ENCODE measurements at regions not wholly inside any gene's neighbourhood (a gene's known extent, or its start where the extent isn't known, plus 50 kb on each side); places are given as distances from the start of the nearest gene placed in this dataset.
"Not testable (repeated sequence)": the region's sequence is repeated elsewhere in the genome, so short reads cannot be mapped to it uniquely, and the experiment has no call there.

- TF ChIP-seq, protein P1, sequence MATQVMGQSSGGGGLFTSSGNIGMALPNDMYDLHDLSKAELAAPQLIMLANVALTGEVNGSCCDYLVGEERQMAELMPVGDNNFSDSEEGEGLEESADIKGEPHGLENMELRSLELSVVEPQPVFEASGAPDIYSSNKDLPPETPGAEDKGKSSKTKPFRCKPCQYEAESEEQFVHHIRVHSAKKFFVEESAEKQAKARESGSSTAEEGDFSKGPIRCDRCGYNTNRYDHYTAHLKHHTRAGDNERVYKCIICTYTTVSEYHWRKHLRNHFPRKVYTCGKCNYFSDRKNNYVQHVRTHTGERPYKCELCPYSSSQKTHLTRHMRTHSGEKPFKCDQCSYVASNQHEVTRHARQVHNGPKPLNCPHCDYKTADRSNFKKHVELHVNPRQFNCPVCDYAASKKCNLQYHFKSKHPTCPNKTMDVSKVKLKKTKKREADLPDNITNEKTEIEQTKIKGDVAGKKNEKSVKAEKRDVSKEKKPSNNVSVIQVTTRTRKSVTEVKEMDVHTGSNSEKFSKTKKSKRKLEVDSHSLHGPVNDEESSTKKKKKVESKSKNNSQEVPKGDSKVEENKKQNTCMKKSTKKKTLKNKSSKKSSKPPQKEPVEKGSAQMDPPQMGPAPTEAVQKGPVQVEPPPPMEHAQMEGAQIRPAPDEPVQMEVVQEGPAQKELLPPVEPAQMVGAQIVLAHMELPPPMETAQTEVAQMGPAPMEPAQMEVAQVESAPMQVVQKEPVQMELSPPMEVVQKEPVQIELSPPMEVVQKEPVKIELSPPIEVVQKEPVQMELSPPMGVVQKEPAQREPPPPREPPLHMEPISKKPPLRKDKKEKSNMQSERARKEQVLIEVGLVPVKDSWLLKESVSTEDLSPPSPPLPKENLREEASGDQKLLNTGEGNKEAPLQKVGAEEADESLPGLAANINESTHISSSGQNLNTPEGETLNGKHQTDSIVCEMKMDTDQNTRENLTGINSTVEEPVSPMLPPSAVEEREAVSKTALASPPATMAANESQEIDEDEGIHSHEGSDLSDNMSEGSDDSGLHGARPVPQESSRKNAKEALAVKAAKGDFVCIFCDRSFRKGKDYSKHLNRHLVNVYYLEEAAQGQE (IDR thresholded peaks at IDR 0.05; ENCODE audit: low read depth, low read length), result no peak
- TF ChIP-seq PBX3 (IDR thresholded peaks at IDR 0.05), result no peak
- no peak for TF ChIP-seq NFIC (IDR thresholded peaks at IDR 0.05; ENCODE audit: borderline replicate concordance)
- TF ChIP-seq SIN3A (IDR thresholded peaks at IDR 0.05; ENCODE audit: borderline replicate concordance, low read depth, low read length), result no peak
- no peak for TF ChIP-seq EP300 (IDR thresholded peaks at IDR 0.05; ENCODE audit: borderline replicate concordance in 1 of 2, low read depth in 1 of 2, low read length in 1 of 2)
- no peak for TF ChIP-seq FOSL2 (IDR thresholded peaks at IDR 0.05; ENCODE audit: borderline replicate concordance, low read depth)
- TF ChIP-seq FOXM1 (IDR thresholded peaks at IDR 0.05; ENCODE audit: low read depth), result no peak
- no peak for TF ChIP-seq JUND (IDR thresholded peaks at IDR 0.05)
- TF ChIP-seq USF2 (IDR thresholded peaks at IDR 0.05; ENCODE audit: borderline replicate concordance, low read depth, low read length), result no peak
- no peak for TF ChIP-seq ZBTB33 (IDR thresholded peaks at IDR 0.05; ENCODE audit: borderline replicate concordance, low read depth)
- no peak for TF ChIP-seq MEF2A (IDR thresholded peaks at IDR 0.05; ENCODE audit: borderline replicate concordance, low read depth)
- no peak for TF ChIP-seq RAD21 (IDR thresholded peaks at IDR 0.05; ENCODE audit: low read length)
Observed at GRCh38 chr14:43085819-43086218, 1421.3 kb downstream of the FSCB start (continued).

DNA sequence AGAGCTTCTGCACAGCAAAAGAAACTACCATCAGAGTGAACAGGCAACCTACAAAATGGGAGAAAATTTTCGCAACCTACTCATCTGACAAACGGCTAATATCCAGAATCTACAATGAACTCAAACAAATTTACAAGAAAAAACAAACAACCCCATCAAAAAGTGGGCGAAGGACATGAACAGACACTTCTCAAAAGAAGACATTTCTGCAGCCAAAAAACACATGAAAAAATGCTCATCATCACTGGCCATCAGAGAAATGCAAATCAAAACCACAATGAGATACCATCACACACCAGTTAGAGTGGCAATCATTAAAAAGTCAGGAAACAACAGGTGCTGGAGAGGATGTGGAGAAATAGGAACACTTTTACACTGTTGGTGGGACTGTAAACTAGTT is 1439.7 kb downstream of the FSCB start:
- POLR2A ChIA-PET, result not testable (repeated sequence)
- WGBS (ENCODE audit: low lambda C conversion rate), result 8% methylated on average over 1 of the region's 3 CpGs

More for the DNA sequence above, 1439.7 kb downstream of the FSCB start:
- H3K9me3 ChIP-seq; H3K27ac ChIP-seq (ENCODE audit: low read depth in 2 of 2, low read length in 1 of 2); H3K27me3 ChIP-seq (ENCODE audit: insufficient read depth); CTCF ChIA-PET; H3K36me3 ChIP-seq (replicated peaks in 1 of 2; ENCODE audit: control insufficient read depth in 1 of 2, insufficient read depth in 2 of 2, low read length in 1 of 2); H3F3A ChIP-seq (replicated peaks; ENCODE audit: insufficient read depth); H3K4me3 ChIP-seq (ENCODE audit: low read depth in 2 of 2, low read length in 1 of 2); H2AFZ ChIP-seq (ENCODE audit: low read depth); H3K4me1 ChIP-seq (ENCODE audit: control insufficient read depth in 1 of 2, insufficient read depth in 2 of 2, low read depth in 1 of 2, low read length in 1 of 2); H3K9me2 ChIP-seq; H4K20me1 ChIP-seq (ENCODE audit: insufficient read depth); H3K9ac ChIP-seq; H3K4me2 ChIP-seq; DNase-seq; H3K79me2 ChIP-seq (ENCODE audit: insufficient read depth): not testable (repeated sequence)

Measured in SK-N-SH (cell line).